GM13976 (cell line): ENCODE measurements at regions not wholly inside any gene's neighbourhood (a gene's known extent, or its start where the extent isn't known, plus 50 kb on each side); places are given as distances from the start of the nearest gene placed in this dataset.

ENCODE experiments used
- DNase-seq: peaks from one replicate; pipeline ENCODE4 v3.0.0; 2012; ENCODE audit warnings: low spot score
- in situ Hi-C: fragments of 300-500 bp; cut with MboI; formaldehyde crosslinking; loops from one replicate; pipeline ENCODE4 v1.12.0; 2022; ENCODE audit warnings: low sequenced_read_pairs, mixed read lengths, inconsistent platforms; ENCODE audit not compliant: unreplicated experiment
- TF ChIP-seq, protein P1 (sequence below): IDR thresholded peaks from 2 replicates; pipeline ENCODE4 v1.5.1; 2012; ENCODE audit warnings: borderline replicate concordance, mild to moderate bottlenecking; ENCODE audit not compliant: insufficient read depth; ENCODE audit errors: extremely low read depth, missing control alignments, control extremely low read depth

- TF ChIP-seq, protein P1, sequence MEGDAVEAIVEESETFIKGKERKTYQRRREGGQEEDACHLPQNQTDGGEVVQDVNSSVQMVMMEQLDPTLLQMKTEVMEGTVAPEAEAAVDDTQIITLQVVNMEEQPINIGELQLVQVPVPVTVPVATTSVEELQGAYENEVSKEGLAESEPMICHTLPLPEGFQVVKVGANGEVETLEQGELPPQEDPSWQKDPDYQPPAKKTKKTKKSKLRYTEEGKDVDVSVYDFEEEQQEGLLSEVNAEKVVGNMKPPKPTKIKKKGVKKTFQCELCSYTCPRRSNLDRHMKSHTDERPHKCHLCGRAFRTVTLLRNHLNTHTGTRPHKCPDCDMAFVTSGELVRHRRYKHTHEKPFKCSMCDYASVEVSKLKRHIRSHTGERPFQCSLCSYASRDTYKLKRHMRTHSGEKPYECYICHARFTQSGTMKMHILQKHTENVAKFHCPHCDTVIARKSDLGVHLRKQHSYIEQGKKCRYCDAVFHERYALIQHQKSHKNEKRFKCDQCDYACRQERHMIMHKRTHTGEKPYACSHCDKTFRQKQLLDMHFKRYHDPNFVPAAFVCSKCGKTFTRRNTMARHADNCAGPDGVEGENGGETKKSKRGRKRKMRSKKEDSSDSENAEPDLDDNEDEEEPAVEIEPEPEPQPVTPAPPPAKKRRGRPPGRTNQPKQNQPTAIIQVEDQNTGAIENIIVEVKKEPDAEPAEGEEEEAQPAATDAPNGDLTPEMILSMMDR: no peak
- in situ Hi-C loops: no loop called here
These were observed 980.5 kb upstream of the CNTN5 start for GRCh38 chr11:98040061-98040808.

GRCh38 chr11:98047647-98048046 lies 973.1 kb upstream of the CNTN5 start:
- TF ChIP-seq, protein P1: no peak
- DNase-seq: no peak
- in situ Hi-C loops: no loop called here

More at GRCh38 chr11:98040061-98040808, 980.5 kb upstream of the CNTN5 start:
- DNase-seq: no peak

DNA sequence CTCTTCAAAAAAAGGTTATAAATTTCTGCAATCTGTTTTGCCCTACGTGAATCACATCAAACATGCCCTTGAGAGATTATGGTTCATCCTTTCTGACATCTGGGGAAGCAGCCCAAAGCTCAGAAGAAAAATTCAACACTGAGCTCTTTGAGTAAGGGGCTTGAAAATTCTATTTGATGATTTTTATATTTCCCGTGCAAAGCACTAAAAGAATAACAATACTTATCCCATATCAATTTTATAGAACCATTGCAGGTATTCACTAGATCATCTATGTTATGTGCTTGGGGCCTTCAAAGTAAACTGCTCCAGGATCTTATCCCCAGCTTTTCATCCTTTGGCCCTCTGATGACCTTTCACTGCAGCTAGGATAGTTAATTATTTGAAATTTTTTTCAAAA lies 966.9 kb upstream of the CNTN5 start:
- TF ChIP-seq, protein P1: no peak
- in situ Hi-C loops: no loop called here
- DNase-seq: no peak

DNA sequence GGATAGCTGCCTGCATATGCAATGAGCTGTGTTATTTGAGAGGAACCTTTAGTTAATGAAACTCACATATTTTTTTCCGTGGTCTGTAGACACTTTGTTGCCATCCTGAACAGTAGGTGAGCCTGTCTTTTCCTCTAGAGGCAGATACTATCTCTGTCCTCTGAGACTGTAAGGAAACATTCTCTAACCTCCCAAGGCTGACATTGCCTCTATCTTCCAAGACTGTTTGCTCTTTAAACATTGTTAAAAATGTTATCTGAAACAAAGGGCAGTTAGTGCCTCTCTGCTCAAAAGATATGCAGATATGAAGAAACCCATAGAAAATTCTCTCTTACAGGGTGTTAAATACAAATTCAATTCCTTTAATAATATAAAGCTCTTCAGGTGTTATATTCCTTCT lies 963.8 kb upstream of the CNTN5 start:
- TF ChIP-seq, protein P1: no peak
- DNase-seq: no peak
- in situ Hi-C loops: no loop called here

GRCh38 chr11:98059488-98059887 lies 961.3 kb upstream of the CNTN5 start:
- TF ChIP-seq, protein P1: no peak
- DNase-seq: no peak
- in situ Hi-C loops: no loop called here

DNA sequence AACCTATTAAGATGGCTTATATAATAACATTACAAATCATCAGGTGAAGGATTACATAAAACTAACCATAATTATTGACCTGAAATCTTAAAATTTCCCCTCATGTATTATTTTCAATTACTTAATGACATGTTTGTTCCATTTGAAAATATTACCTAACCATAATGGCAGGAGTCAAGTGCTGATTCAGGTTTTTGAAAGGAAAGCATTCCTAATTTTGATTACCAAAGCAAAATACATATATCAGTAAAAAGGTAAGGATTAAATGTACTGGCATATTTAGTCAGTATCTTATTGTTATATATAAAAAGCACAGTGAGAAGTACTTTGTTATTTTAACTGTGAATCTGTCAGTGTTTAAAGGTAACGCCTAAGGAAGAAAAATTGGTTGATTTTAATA lies 960.0 kb upstream of the CNTN5 start:
- TF ChIP-seq, protein P1: no peak
- DNase-seq: no peak
- in situ Hi-C loops: no loop called here
